HTR-8/SVneo (cell line): ENCODE measurements at regions not wholly inside any gene's neighbourhood (a gene's known extent, or its start where the extent isn't known, plus 50 kb on each side); places are given as distances from the start of the nearest gene placed in this dataset.
"Not testable (repeated sequence)": the region's sequence is repeated elsewhere in the genome, so short reads cannot be mapped to it uniquely, and the experiment has no call there.

Experiments
- DNase-seq: peaks from one replicate; pipeline ENCODE4 v3.0.0; 2011; ENCODE audit warnings: low spot score, mixed read lengths; ENCODE audit not compliant: insufficient read length
- FAIRE-seq: peaks from 2 replicates; lab custom pipeline; 2011; peaks lifted over from hg19 to GRCh38; lab: Jason Lieb, UNC

DNA sequence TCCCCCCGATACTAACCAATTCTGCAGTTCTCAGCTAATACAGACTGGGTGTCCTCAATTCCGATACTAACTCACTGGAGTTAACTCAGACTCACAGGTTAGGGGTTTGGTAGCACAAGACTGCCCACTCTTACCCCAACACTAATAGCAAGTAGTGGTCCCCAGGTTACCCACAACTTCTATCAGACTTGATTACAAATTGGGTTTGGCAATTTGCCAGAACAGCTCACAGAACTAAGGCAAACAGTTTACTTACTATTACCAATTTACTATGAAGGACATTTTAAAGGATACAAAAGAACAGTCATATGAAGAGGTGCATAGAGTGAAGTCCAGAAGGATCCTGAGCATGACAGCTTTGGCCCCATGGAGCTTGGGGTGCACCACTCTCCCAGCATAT is 201.8 kb upstream of the VCX start:
- DNase-seq (no peak), FAIRE-seq (no peak)

DNA sequence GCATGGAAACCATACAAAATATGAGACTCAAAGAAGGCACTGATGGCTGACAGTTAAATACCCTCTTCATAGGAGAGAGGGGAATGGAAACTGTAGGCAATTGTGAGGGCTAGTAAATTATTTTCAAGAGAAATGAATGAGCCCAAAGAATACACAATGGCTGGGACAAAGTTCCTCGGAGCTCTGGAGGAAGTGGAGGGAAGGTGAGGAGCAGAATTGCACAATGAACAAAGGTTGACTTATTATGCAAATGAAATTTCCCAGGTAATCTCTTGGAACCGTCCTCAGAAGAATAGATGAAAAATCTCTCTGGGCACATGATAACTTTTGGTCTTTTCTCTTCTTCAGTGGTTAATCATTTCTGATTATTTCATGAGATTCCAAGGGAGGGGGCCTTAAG is 202.6 kb upstream of the VCX start:
- FAIRE-seq = no peak
- DNase-seq = no peak

DNA sequence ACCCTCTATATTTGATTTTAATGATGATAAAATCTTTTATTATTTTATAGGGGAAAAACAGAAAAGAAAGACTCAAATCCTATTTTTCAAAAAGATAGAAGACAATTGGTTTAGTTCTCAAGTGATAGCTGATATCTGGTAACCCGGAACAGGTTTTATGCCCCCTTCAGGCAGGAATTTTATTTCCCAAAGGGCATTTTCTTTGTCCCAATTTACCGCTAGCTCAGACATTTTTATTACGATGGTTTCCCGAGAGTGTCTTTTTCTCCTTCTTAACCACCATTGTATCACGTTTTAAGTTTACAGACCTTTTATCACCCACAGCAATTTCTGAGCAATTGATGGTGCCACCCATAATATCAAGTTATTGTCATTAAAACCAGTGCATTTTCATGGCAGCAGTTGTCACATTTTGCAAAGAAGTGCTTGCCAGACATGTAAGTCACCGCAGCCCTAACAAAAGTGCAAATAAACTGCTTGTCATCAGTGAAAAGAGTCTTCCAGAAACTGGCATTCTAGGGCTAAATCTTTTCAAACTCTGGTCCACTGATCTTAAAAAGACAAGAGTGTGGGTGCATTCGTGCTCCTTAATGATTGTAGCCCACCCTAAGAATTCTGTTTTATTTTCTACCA is 204.8 kb upstream of the VCX start:
- DNase-seq (no peak), FAIRE-seq (no peak)

DNA sequence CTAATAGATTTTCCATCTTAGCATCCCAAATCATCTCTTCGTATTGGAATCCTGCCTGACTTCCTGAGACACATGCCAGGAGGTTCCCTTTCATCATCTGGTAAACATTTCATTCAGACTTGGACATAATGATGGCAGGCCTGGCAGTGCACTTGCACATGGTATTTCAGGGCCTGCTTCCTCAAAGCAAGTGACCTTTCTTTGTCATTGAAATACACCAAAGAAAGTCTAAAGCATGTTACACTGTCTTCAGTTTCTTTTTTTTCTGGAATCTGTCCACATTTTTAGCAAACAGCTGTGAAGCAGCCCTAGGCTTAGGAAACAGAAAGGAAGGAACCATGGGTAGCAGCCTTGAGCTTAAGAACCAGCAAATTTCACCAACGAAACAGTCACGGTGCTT is 205.9 kb upstream of the VCX start:
- no peak for DNase-seq
- FAIRE-seq = no peak

DNA sequence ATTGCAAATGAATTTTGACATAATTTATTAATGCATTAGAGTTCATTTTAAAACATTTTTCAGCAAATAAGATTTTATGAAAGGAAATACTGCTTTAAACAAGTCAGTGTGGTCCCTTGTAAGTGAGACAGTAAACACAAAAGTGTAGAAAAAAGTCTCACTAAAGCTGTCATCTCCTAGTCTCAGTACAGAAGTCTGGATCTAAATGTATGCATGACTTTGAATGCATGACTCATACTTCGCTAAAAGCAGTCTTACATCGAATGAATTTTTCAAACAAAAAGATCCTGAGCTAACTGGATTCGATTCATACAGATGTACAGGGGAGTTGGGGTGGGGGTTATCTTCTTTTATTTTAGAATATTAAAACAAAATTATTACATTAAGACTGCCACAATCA is 207.4 kb upstream of the VCX start:
- no peak for DNase-seq
- FAIRE-seq = no peak

DNA sequence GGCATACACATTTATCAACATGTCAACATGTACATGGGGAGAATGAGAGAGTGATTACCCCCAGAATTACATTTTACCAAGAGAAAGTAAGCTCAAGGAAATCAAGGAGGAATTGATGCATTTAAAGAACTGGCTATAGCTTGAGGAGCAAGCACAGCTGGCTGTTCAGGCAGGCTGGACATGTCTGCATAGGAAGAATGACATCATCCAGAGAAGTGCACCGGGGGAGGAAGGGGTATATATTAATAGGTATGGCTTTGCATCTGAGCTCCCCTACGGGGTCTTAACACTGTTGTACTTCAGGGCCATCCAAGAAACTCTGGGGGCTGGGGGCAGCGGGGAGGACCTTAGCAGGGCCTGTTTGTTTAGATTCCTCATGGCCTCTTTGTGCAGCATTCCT is 222.4 kb upstream of the VCX start:
- DNase-seq (no peak), FAIRE-seq (no peak)

DNA sequence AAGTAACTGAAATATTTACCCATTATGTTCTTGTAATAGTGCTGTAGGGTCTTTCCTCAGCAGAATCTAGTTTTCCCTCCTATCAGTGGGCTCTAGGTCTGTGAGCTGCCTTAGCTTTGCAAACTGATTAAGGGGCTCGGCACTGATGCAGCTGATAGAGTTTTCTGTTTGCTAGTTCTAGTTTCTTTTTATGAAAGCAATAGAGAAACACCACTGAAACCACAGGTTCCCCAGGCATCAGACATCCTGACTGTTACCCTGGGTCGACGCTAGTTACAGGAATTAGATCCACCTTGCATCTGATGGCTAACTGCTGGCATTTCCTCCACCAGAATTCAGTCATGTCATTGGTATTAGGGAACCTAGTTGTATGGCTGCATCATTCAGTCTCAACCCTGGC is 225.0 kb upstream of the VCX start:
- DNase-seq = no peak
- no peak for FAIRE-seq

DNA sequence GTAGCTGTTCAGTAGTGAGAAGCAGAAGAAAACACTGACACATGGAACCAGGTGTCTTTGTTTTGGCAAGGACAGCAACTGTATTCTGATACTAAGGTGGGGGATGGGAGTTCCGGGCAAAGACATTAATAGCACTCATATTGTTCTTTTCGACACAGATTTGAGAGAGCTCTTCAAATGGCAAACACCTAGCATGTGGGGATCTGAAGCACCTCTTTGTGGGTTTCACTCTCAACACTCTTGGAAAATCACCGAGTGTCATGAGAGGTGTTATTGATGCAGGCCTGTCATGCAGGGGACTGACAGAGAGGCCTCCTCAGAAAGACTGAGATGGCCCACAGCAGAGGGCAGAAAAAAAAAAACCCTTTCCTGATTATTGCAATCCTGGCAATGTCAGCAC is 228.4 kb upstream of the VCX start:
- DNase-seq = no peak

DNA sequence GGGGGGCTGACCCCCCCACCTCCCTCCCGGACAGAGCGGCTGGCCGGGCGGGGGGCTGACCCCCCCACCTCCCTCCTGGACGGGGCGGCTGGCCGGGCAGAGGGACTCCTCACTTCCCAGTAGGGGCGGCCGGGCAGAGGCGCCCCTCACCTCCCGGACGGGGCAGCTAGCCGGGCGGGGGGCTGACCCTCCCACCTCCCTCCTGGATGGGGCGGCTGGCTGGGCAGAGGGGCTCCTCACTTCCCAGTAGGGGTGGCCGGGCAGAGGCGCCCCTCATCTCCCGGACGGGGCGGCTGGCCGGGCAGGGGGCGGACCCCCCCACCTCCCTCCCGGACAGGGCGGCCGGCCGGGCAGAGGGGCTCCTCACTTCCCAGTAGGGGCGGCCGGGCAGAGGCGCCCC is 234.3 kb upstream of the VCX start:
- DNase-seq, FAIRE-seq: not testable (repeated sequence)

More for the DNA sequence above, 228.4 kb upstream of the VCX start:
- no peak for FAIRE-seq

DNA sequence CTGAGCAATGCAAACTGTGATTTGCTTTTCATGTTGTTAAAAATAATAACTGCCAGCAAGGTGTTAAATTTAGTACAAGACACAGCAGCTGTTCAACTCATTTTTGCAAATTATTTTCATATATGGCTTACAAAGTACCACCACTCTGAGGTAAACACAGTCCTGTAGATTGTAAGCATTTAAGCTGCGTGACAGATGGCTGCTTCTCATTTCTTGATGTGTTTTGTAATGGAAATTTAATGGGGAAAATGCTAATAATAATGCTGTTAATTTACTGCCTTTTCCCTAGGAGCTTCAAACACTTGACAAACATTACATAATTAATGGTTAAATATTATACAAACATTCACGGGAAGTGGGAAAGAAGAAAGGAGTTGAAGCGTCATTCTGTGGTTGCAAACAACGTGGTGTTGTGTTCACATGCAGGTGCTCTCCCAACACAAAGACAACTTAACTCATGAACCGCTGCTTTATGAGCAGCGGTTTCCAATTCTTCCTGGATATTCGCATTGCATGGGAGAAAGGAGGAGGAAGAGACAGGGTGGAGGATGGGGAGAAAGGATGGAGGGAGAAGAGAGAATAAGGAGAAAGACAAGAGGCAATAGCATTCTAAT is 236.8 kb upstream of the VCX start:
- FAIRE-seq (no peak), DNase-seq (no peak)

DNA sequence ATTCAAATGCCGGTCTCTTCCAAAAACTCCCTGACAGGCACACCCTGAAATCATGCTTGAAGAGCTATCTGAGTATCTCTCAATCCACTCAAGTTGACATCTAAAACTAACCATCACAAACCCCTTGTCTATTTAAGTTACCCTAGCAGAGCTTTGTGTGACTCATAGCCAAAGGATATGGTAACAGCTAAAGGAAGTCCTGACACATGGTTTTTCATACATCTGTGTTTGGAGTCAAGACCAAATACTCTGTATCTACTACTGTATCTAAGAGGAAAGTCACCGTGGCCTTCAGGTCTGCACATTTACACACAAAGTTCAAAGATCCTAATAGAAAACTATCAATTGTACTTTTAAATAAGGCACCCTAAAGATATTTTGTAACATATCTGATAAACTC is 239.6 kb upstream of the VCX start:
- FAIRE-seq (no peak), DNase-seq (no peak)

DNA sequence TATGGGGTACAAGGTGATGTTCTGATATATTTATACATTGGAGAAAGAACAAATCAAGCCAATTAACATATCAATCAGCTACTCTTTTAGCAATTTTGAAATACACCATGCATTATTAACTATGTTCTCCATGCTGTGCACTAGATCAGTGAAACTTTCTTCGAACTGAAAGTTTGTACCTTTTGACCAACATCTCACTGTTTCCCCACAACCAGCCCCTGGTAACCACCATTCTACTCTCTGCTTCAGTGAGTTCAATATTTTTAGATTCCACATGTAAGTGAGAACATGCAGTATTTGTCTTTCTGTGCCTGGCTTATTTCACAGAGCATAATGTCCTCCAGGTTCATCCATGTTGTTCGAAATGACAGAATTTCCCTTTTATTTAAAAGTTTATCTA is 246.1 kb upstream of the VCX start:
- DNase-seq (no peak), FAIRE-seq (no peak)

DNA sequence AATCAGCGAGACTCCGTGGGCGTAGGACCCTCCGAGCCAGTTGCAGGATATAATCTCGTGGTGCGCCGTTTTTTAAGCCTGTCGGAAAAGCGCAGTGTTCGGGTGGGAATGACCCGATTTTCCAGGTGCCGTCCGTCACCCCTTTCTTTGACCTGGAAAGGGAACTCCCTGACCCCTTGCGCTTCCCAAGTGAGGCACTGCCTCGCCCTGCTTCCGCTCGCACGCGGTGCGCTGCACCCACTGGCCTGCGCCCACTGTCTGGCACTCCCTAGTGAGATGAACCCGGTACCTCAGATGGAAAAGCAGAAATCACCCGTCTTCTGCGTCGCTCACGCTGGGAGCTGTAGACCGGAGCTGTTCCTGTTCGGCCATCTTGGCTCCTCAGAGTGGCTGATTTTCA is 249.6 kb upstream of the VCX start:
- not testable (repeated sequence) for FAIRE-seq, DNase-seq

DNA sequence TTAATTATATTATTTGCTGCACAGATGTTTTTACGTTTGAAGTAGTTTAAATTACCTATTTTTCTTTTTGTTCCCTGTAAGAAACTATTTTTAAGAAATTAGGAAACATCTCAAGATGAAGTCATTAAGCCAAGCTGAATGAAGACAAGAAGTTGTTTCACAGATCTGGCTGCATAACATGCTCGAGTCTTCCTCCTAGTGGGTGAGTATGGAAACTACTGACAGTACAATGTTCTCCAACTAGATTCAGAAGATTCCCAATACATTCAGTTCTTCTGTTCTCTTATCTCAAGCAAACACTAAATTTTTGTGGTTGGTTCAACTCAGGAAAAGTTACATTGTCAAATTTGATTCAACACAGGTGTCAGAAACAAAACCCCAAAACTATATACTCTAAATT is 256.8 kb upstream of the VCX start:
- FAIRE-seq (no peak), DNase-seq (peak; percentile 2)

DNA sequence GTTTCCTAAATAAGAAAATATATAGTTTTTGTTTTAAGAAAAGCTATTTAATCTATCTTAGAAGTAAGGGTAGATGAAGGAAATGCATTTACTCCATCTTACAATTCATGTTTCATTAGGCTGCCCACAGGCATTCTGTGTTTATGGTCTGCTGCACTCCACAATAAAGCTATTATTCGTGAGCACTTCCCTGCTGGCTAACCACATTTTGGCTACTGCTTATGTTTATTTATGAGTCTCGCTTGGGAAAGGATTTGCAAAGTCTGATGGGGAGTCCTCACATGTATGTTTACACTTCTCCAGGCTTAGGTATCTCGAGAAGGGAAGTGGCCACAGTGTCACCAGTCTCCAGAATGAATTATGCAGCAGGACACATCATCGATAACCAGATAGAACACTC is 260.8 kb upstream of the VCX start:
- FAIRE-seq (no peak), DNase-seq (no peak)

DNA sequence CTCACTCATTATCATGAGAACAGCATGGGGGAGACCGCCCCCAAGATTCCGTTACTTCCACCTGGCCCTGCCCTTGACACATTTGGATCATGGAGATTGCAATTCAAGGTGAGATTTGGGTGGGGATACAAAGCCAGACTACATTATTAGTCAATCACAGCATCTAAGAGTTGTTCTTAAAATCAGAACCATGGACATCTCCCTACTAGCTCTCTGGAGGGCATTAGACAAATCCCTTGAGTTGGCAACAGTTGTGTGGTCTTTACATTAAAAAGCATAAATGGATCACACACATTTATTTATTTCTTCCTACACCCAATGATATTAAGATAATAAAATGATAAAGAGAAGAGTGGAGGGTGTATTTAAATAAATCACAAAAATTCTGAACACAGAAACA is 262.8 kb upstream of the VCX start:
- FAIRE-seq = no peak
- no peak for DNase-seq

DNA sequence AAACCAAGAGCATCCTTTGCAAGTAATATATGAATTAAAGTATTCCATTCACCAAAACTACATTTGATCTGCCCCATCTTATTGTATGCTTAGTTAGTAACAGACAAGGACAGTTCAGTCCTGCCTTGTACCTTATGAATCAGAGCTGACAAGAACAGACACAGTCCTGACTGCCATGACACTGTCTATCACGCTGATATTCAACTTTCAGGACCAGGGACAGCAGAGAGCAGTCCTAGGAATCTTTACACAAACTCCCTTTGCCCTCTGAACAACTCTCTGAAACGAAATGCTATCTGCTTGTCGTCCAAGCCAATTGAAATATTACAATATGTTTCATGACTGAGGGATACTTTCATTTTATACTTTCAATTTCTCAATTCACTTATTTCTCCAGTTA is 268.6 kb upstream of the VCX start:
- DNase-seq (no peak), FAIRE-seq (no peak)

DNA sequence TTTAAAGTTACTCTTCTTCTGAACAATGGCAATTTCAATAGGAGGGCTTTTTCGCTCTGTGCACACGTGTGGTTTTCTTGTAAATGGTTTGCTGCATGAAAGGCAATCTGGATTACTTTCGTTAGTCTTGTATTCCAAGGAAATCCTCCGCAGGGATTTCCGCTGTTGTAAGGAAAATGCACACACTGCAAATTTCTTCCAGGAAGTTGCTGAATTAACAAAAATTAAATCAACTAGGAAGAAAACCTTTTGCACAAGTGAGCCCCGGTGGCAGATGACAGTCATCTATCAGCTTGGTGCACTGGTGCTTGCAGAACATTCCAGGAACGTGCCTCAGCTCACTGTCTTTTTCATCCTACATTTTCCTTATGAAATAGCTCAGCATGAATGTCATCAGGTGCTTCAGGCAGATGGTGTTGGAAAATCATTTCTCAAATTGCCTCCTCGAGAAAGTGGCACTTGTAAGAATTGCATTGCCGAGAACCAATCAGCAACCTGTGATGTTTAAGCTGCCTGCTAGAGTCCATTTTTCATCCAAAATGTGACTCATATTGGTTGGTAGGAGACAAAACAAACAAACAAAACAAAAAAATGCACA is 272.4 kb upstream of the VCX start:
- no peak for FAIRE-seq
- no peak for DNase-seq

DNA sequence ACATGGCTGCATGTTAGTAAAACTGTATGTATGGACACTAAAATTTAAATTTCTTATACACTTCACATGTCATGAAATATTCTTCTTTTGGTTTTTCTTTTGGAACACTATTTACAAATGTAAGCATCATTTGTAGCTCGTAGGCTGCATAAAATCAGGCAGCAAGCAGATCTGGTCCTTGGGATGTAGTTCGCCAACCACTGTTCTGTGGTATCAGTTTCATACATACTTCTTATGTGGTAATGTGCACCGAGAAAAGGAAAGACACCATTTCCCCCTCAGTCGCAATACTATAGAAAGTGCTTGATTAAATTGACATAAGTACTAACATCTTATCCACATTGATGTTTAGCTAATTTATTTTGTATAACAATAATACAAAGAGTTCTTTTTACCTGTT is 274.4 kb upstream of the VCX start:
- FAIRE-seq (no peak), DNase-seq (no peak)

DNA sequence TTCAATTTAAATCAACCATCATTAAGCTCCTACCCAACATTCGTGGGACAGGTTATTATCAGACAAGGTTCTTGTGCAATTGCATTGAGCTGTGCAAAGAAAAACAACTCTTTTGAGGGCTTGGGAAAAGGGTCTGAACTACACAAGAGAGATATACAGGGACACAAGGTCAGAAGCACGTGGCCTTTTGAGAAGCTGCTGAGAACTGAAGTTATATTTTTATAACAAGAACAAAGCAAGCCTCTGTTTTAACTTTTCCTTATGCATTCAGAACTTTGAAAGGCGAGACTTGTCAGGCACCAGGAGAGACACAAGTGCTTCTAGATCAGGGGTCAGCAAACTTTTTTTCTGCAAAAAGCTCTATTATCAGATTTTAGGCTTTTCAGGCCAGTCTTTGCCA is 274.8 kb upstream of the VCX start:
- FAIRE-seq (no peak), DNase-seq (no peak)

DNA sequence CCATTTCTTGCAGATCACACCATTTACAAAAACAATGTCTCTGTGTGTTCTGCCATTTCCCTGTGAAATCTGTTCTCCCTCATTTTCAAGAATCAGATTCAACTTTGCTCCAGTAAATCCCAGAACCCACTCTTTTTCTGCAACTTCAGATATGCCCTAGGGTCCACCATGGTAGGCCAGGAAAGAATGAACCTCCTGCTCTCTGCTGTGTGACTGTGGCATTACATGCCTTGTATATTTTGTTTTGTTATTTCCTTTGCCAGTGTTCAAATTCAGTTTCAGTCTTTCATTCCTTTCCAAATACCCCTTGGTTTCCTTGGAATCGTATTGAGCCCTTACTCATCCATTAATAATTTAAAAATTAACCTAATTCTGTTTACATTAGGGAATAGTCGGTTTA is 290.2 kb upstream of the VCX start:
- FAIRE-seq (no peak), DNase-seq (no peak)

DNA sequence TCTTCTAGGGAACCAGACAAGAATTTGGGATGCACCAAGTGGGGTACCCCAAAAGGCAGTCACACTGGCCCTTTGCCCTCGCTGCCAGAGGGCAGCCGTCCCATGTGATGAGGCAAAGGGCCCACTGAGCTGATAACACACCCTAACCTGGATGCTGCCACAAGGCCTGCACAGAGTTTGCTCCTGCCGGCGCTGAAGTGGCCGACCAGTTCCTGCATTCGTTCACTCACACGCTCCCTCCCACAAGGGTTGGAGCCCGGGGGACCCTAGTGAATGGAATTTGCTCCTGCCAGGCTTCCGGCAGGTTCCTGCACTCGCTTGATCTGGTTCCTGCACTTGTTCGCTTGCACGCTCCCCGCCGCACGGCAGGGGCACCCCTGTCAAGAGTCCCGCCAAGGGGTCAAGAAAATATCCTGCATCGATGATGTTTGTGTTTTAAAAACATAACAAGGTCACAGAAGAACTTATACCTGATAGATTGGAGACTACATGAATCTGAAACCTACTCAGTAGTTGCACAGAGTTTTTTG is 296.4 kb upstream of the VCX start:
- DNase-seq (no peak), FAIRE-seq (no peak)
